Kidney epithelial cell (primary cell): ENCODE measurements at regions not wholly inside any gene's neighbourhood (a gene's known extent, or its start where the extent isn't known, plus 50 kb on each side); places are given as distances from the start of the nearest gene placed in this dataset.
A peak's percentile ranks its signal among the peaks of the same experiment; 100 is the strongest.

Source experiments
- DNase-seq: peaks from one replicate; pipeline ENCODE4 v3.0.0-alpha.2; 2010; ENCODE audit warnings: low read depth
- H3K27me3 ChIP-seq: 2 replicates; pipeline ENCODE4 v1.6.0; 2011; ENCODE audit warnings: low read length; ENCODE audit not compliant: control insufficient read depth, insufficient read depth
- H3K36me3 ChIP-seq: 2 replicates; pipeline ENCODE4 v1.5.1; 2011; ENCODE audit warnings: low read length; ENCODE audit not compliant: control insufficient read depth, insufficient read depth
- H3K4me3 ChIP-seq: 2 replicates; pipeline ENCODE4 v1.5.1; 2011; ENCODE audit warnings: low read depth, mild to moderate bottlenecking, control low read depth, low read length
- CTCF ChIP-seq: IDR thresholded peaks from 2 replicates; pipeline ENCODE4 v1.5.1; 2011; ENCODE audit warnings: mild to moderate bottlenecking, moderate library complexity, low read length, control low read depth, inconsistent platforms; ENCODE audit not compliant: insufficient read depth, poor library complexity, severe bottlenecking

- no peak for DNase-seq
- Histone ChIP-seq H3K27me3 (no peaks in the 10 kb centered on the region), H3K4me3 (no peak overlapping the region), H3K36me3 (no peaks in the 10 kb centered on the region)
- TF ChIP-seq CTCF: no peak
Measured at GRCh38 chr3:106809623-106810299, 567.5 kb upstream of the CCDC54 start.

- no peak for DNase-seq
- Histone ChIP-seq H3K27me3 (no peaks in the 10 kb centered on the region), H3K4me3 (no peak overlapping the region), H3K36me3 (no peaks in the 10 kb centered on the region)
- no peak for TF ChIP-seq CTCF
Measured at GRCh38 chr3:106810300-106810875, 566.9 kb upstream of the CCDC54 start.

DNA sequence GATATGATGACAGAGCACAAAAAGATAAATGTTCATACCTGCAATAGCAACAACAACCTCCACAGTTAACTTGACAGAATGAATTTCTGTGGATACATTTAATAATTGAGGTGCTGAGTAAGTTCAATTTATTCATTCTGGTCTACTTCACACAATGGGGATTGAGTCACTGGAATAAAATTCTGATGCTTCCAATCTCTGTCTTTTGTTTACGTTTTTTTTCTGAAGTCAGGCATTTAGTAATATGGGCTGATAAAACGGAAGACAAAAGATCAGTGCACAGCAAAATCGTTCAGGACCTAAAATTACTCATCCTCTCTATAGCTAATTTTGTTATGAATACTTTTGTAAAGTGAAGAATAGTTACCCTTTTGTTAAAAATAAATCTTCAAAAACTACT, 565.9 kb upstream of the CCDC54 start:
- no peak for TF ChIP-seq CTCF
- no peak overlapping the region for H3K4me3 ChIP-seq
- peak; percentile 25 for DNase-seq

GRCh38 chr3:106813742-106814141, 563.5 kb upstream of the CCDC54 start:
- Histone ChIP-seq H3K27me3 (no peaks in the 10 kb centered on the region), H3K36me3 (no peaks in the 10 kb centered on the region), H3K4me3 (no peak overlapping the region)
- no peak for TF ChIP-seq CTCF
- no peak for DNase-seq

More for the DNA sequence above, 565.9 kb upstream of the CCDC54 start:
- H3K36me3 ChIP-seq: no peaks in the 10 kb centered on the region
- H3K27me3 ChIP-seq: no peaks in the 10 kb centered on the region

GRCh38 chr3:106814231-106814630, 563.0 kb upstream of the CCDC54 start:
- Histone ChIP-seq H3K4me3 (no peak overlapping the region), H3K36me3 (no peaks in the 10 kb centered on the region), H3K27me3 (no peaks in the 10 kb centered on the region)
- TF ChIP-seq CTCF: no peak
- no peak for DNase-seq

DNA sequence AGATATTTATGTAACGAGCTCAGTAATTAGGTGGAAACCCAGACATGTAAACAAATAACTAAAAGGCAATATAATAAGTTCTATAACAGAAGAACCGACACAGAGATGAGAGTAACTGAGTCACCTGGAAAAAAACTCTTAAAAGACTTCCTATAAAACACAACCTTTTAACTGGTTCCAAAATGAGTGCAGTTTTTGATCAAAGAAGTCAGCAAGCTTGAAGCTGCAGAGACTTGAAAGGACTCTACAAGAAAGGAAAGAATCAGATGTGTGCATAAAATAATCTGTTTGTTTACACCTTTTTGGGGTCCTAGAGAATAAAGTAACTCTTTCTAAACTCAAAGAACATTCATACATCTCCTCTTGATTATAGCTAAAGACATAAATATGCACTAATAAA, 560.4 kb upstream of the CCDC54 start:
- H3K36me3 ChIP-seq: no peaks in the 10 kb centered on the region
- DNase-seq: no peak

More for the DNA sequence above, 560.4 kb upstream of the CCDC54 start:
- no peak for TF ChIP-seq CTCF
- H3K4me3 ChIP-seq: no peak overlapping the region
- H3K27me3 ChIP-seq: no peaks in the 10 kb centered on the region
